SIG-M5 treated with dmso at 0.1 percent for 504 hours (cell line): ENCODE measurements at regions not wholly inside any gene's neighbourhood (a gene's known extent, or its start where the extent isn't known, plus 50 kb on each side); places are given as distances from the start of the nearest gene placed in this dataset.
A peak's percentile ranks its signal among the peaks of the same experiment; 100 is the strongest.

Source experiments
- DNase-seq: peaks from one replicate; lab custom pipeline; 2025; ENCODE audit not compliant: unreplicated experiment; lab: John Stamatoyannopoulos, UW

DNA sequence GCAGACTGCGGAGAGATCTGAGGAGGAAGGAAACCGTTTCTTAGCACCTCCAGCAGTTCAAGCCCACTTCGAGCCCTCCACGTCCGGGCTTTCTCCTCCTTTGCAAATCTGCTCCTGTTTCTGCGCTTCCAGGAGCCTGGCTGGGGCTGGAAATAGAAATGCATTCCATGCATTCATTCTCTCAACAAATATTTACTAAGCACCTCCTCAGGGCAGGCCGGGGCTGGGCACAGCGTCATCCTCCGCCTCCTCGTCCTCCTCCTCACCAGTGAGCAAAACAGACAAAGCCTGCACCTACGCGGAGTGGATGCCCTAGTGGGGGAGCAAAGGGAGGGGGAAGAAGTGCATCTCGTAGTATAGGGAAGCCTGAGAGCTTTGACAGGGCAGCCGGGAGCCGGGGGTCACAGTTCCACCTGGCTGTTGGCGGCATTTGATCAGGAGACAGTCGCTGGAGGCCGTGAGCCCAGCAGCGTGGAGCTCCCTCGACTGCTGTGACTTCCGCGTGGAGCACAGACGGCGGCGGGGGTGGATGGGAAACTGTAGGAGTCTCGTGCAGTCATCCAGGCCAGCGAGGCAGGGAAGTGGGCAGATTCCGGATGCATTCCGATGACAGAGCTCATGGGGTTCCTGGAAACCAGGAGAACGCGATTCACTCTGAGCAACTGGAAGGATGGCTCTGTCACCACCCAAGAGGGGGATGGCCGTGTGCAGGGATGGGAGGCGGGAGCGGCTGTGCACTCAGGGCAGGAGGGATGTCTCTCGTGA is 93.5 kb downstream of the SIK1 start:
- DNase-seq: peak; percentile 57

DNA sequence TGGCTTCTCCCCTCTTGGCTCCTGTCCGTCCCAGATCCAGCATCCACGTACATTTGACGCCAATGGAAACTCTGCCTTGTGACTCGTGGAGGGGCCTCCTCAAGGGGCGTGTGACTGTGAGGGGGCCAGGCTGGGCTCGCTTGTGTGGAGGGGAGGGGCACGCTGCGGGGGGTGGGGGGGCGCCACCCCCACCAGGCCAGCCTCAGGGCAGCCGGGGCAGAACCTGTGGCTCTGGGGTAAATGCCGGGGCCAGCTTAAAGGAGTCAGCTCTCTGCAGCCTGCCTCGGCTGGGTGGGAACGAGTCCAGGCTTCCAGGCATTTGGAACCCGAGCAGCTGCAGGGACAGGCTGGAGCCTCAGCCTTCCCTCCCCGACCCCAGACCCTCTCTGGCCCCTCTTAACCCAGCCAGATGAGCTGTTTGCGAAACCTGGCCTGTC is 94.1 kb downstream of the SIK1 start:
- DNase-seq: no peak

DNA sequence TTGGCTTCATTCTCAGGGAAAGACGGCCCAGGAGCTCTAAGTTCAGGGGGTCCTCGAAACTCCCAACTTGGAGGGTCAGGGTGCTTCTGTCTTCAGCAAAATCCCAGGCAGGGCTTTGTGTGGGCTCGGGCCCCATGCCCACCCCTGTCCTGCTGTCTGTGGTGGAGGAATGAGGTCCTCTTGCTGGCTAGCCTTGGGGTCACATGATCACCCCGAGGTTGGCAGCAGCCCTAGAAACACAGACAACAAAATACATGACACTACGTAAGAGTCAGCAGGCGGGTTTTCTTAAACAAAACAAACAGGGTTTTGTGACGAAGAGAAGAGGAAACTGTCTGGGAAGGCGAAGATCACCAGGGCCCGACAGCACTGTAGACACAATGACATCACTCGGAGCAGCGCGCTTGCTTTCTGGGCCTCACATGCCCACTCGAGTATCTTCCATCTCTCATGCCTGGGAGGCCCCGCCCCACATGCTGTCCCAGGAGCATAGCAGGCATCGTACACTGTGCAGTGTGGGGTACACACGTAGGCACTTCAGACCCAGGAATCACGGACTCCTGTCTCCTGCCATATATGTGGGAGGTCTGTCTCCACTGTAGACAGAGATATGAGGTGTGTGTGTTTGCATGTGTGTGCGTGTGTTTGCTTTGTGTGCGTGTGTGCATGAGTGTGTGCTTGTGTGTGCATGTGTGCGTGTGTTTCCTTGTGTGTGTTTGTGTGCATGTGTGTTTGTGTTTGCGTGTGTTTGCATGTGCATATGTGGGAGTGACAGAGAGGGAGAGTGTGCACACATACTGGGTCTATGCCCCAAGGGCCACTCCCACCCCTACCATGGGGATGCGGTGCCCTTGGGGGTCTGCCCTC is 94.7 kb downstream of the SIK1 start:
- DNase-seq: peak; percentile 47

DNA sequence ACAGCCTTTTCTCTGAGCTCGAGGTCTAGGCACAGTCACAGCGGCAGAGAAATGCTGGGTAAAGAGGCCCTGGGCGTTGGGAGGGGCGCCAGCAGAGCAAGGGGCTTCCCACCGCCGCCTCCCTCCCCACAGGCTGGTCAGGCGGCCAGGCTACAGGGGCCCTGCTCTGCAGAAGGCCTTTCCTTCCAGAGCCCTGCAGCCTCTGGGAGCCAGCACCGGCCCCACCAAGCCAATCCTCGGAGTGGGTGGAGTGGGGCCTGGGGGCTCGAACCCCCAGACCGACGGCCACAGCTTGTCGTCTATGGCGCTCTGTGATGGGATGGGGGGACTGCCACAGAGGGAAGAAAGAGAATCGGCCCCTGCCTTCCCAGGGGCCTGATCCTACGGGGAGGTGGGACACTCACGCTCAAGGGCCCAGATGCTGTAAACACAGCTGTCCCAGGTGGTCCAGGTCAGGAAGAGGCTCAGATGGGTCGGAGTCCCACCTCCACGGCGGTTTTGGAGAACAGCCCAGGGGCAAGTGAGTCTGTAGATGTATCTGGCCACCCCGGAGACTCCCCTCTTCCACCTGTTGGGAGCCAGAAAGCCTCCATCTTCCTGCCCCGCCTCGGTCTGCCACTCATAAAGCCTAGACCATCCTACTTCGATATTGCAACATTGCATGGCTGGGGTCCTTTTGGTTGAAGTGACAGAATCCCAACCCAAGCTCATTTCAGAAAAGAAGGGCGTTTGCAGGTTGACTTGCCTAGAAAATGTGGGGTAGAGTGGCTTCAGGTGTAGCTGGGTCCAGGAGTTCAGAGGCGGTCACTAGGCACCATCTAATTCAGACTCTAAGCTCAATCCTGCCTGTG is 95.6 kb downstream of the SIK1 start:
- DNase-seq: no peak

DNA sequence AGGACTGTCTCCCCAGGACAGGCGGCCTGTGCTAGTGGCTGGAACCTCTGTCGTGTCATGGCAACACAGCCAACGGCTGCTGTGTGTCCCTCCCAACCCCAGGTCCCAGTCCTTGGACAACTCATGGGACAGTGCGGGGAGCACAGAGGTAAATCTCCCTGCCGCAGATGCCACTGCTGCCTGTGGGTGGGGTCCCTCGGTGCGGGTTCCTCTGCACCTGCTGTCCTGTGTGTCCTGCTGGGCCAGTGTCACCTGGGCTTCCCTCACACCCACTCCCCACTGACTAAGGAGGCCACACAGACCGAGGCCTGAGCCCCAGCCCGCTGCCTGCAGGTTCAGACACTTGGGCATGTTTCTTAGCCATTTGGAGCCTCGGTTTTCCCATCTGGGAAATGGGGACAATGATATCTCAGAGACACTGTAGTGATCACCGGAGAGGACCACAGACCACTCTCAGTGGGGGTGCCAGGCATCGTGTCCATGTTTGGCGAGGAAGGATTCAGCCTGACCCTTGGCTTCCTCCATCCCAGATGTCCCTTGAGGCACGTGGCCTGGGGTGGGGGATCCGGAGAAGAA is 96.5 kb downstream of the SIK1 start:
- DNase-seq: no peak

- no peak for DNase-seq
These were observed 97.1 kb downstream of the SIK1 start for GRCh38 chr21:43329711-43330269.

DNA sequence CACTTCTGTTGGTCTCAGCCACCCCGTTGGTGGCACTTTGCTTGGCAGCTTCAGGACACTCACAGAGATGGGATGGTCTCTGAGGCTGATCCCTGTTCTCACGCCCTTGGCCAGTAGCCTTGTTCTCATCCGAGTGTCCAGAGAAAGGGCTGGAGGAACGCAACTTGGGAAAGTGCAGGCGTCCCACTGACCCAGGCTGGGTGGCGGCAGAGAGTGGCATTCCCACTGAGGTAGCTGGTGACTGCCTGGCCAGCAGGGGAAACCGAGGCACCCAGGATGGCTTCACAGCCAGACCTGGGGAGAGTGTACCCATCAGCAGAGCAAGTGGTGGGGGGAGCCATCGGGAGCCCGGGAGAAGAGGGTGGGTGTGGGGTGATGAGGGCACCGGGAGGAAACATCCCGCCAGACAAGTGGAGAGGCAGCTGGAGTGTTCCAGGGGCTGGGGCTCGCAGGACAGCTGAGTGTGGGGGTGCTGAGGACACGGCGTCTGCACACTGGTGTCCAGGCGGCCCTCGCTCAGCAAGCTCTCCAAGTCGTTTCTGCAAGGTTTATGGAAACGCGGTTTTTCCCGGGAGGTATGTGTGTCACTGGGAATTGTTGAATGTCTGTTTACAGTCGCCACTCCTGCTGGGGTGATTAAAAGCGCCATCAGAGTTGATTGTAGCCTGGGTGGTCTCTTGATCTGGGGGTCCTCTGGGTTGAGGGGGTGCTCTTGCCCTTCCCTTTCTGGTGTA is 97.8 kb downstream of the SIK1 start:
- DNase-seq: no peak

- DNase-seq: no peak
These were observed 98.6 kb downstream of the SIK1 start for GRCh38 chr21:43328185-43328957.

DNA sequence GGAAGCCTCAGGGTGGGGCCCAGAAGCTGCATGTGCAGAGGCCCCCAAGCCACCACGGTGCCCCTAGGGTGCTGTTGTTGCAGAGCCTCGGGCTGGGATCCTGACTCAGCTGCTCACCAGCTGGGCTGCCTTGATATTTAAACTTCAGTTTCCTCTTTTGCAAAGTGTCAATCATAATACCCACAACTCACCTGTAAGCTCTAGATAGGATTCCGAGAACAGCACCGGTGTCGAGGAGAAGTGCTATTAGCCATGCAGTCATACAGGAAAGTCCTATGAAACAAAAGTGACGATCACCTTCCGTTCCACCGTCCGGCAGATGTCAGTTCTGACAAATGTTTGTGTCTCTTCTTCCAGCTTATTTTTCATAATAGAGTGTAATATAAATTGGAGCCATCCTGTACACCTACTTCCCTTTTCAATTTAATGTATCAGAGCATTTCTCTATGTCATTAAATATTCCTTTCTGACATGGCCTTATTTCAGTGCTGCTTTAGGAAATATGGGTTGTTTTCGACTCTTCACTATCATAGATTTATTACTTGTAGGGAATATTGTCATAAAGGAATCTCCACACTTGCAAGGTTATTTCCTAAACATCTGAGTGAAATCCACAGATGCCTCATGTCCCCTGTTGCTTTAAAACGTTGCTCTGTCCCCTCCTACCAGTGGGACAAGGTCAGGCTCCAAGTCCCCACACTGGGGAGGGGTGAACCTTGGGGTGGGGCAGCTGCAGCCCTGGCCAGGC is 100.8 kb downstream of the SIK1 start:
- DNase-seq: no peak

- no peak for DNase-seq
These were observed 101.9 kb downstream of the SIK1 start for GRCh38 chr21:43325036-43325435.

GRCh38 chr21:43324596-43324995 is 102.3 kb downstream of the SIK1 start:
- DNase-seq: no peak

DNA sequence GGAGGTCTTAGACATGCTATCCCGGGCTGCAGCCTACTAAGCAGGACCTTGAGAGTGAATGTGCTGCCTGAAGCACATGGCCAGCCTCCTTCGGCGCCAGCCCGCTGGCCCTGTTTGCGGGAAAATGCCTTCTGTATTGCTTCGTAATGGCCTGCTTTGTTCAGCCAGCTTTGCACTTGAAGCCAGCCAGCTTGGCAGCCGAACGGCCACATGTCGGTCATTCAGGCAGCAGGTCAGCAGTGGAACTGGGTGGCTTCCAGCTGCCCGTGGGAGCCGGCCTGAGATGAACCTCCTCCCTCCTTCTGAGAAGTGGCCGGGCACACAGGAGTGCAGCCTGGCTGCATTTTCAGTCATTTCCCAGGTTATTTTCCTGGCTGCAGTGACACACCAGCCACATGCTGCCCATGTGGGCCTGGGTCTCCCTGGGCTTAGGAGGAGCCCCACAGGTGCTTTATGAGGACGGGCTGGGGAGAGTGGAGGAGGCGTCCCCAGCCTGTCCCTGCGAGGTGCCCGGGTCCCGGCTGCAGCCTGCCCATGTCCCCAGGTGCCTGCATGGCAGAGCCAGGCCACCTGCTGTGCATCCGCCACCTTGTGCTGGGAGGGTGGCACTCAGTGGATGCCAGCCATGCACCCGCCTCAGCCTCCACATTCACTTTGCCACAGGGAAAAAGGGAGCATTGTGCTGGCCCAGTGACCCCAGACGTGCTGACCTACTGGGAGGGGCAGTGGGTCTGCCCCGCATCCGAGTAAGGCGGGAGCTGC is 103.5 kb downstream of the SIK1 start:
- DNase-seq: no peak

DNA sequence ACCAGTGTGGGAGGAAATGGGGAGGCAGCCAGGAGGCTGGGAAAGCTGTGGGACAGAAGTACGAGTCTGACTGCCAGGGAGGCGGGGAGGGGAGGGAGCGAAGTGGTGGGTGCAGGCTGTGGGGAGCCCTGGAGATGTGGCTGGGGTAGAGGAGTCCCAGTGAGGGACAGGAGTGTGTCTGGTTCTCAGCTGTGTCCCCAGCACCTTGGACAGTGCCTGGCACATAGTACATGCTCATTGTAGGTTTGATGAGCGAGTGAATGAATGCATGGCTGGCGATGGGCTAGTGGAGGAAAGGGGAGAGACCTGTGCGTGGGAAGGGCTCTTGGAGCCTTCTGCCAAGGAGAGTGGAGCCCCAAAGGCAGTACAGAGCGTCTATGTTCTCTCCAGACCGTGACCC is 104.1 kb downstream of the SIK1 start:
- DNase-seq: no peak

- DNase-seq: no peak
These were observed 104.6 kb downstream of the SIK1 start for GRCh38 chr21:43322311-43322710.

DNA sequence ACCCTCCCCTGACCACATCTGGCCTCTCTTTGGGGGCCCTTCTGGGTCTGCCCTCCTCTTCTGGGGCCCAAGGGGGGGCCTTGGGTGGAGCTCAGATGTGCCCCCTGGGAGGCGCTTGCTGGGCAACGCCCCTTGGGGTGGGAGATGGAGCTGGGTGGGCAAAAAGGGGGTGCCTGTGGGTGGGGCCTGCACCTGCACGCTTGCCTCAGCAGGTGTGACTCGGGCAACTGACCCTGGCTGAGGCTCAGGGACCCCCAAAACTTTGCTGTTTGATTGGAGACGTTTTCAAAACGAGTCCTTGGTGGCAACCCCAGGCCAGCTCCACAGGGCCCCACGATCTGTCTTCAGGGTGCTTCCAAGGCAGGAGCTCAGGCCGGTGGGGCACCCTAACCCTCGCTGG is 105.3 kb downstream of the SIK1 start:
- no peak for DNase-seq

- DNase-seq: no peak
These were observed 105.8 kb downstream of the SIK1 start for GRCh38 chr21:43321111-43321510.

GRCh38 chr21:43320526-43320925 is 106.4 kb downstream of the SIK1 start:
- no peak for DNase-seq
